GM23338 (cell line): ENCODE measurements at regions not wholly inside any gene's neighbourhood (a gene's known extent, or its start where the extent isn't known, plus 50 kb on each side); places are given as distances from the start of the nearest gene placed in this dataset.
"Not testable (repeated sequence)": the region's sequence is repeated elsewhere in the genome, so short reads cannot be mapped to it uniquely, and the experiment has no call there.

ENCODE experiments used
- ATAC-seq: fragments of 200-7000 bp; cut with Tn5 transposase; 3 replicates; pipeline ENCODE4 v1.9.1; 2020
- DNase-seq: peaks from one replicate; pipeline ENCODE4 v3.0.0-alpha.2; 2015; ENCODE audit warnings: low spot score
- H2AFZ ChIP-seq: fragments of 200-600 bp; sonication (generic); 2 replicates; pipeline ENCODE4 v1.8.0; 2016; ENCODE audit warnings: antibody characterized with exemption, mild to moderate bottlenecking, moderate library complexity
- H3F3A ChIP-seq: fragments of 200-600 bp; sonication (generic); replicated peaks from 2 replicates; pipeline ENCODE4 v1.8.0; 2017; ENCODE audit warnings: antibody characterized with exemption, mixed run types, low read depth
- H3K27ac ChIP-seq: fragments of 200-600 bp; sonication (generic); 2 replicates; pipeline ENCODE4 v1.6.1; 2016; ENCODE audit warnings: low read depth
- H3K27me3 ChIP-seq: fragments of 200-600 bp; sonication (generic); 2 replicates; pipeline ENCODE4 v1.8.0; 2016; ENCODE audit warnings: mild to moderate bottlenecking, mixed run types, moderate library complexity; ENCODE audit not compliant: insufficient read depth
- H3K36me3 ChIP-seq: fragments of 200-600 bp; sonication (generic); 2 replicates; pipeline ENCODE4 v1.8.0; 2016; ENCODE audit warnings: mild to moderate bottlenecking; ENCODE audit not compliant: insufficient read depth
- H3K4me1 ChIP-seq: fragments of 200-600 bp; sonication (generic); 2 replicates; pipeline ENCODE4 v1.8.0; 2016; ENCODE audit warnings: mild to moderate bottlenecking, moderate library complexity; ENCODE audit not compliant: insufficient read depth
- H3K4me2 ChIP-seq: fragments of 200-600 bp; sonication (generic); 2 replicates; pipeline ENCODE4 v1.7.1; 2017; ENCODE audit warnings: mixed run types
- H3K4me3 ChIP-seq: fragments of 200-600 bp; sonication (generic); 2 replicates; pipeline ENCODE4 v1.6.1; 2016; ENCODE audit warnings: mixed run types
- H3K79me2 ChIP-seq: fragments of 200-600 bp; sonication (generic); replicated peaks from 2 replicates; pipeline ENCODE4 v1.8.0; 2017; ENCODE audit warnings: mild to moderate bottlenecking; ENCODE audit not compliant: insufficient read depth
- H3K9me2 ChIP-seq: fragments of 200-600 bp; sonication (generic); 2 replicates; pipeline ENCODE4 v1.8.0; 2017; ENCODE audit not compliant: insufficient read depth
- H4K20me1 ChIP-seq: fragments of 200-600 bp; sonication (generic); replicated peaks from 2 replicates; pipeline ENCODE4 v1.8.0; 2017; ENCODE audit warnings: mild to moderate bottlenecking; ENCODE audit not compliant: insufficient read depth
- H3K27ac Mint-ChIP-seq: 2 replicates; pipeline ENCODE4 v1.8.0; 2020; ENCODE audit warnings: inconsistent platforms, mild to moderate bottlenecking, moderate library complexity, mixed read lengths
- H3K27me3 Mint-ChIP-seq: 3 replicates; pipeline ENCODE4 v1.8.0; 2022; ENCODE audit warnings: low read depth, mild to moderate bottlenecking, moderate library complexity, mixed read lengths, inconsistent platforms; ENCODE audit not compliant: insufficient read depth, poor library complexity
- H3K36me3 Mint-ChIP-seq: 3 replicates; pipeline ENCODE4 v1.8.0; 2021; ENCODE audit warnings: low read depth, mild to moderate bottlenecking, inconsistent platforms, moderate library complexity, mixed read lengths
- H3K4me1 Mint-ChIP-seq: 3 replicates; pipeline ENCODE4 v1.8.0; 2020; ENCODE audit warnings: mild to moderate bottlenecking, inconsistent platforms, mixed read lengths
- H3K4me3 Mint-ChIP-seq: 3 replicates; pipeline ENCODE4 v1.8.0; 2021; ENCODE audit warnings: moderate library complexity, mild to moderate bottlenecking, inconsistent platforms, mixed read lengths
- H3K9me3 Mint-ChIP-seq: 3 replicates; pipeline ENCODE4 v1.8.0; 2020; ENCODE audit warnings: moderate library complexity, mild to moderate bottlenecking, inconsistent platforms, mixed read lengths

DNA sequence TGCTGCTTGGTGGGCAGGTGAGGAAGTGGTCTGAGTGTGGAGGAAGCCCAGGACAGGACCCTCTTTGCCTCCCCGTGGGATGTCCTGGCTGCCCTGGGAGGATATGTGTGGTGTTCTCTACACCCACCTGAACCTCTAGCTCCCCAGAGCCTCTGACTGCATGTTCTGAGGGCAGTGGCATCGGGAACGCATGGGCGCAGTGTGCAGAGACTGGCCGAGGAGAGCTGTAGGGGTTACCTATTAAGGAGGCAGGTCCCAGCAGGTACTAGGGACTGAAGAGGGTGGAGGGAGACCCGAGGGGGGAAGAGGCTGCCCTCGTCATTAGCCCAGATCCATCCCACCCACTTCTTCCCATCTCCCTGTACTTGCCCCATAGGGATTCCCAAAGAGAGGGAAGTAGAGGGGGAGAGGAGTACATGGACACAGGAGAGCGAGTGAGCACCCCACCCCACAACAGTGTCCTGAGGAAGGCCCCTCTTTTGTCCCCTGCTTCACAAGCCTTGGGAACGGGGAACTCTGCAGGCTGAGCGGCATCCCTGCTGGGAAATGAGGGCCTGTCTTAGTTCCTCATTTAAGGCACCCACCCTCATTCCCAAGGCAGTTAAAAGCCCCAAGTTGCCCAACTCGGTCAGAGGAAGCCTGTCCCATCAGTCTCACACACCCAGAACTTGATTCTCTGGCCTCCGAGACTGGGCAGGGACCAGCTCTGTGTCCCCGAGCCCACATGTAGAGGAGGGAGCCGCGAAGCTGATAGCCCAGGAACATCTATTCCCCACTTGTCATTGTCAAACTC lies 208.5 kb upstream of the PLGLB2 start:
- not testable (repeated sequence) for H2AFZ ChIP-seq, DNase-seq, H3K36me3 Mint-ChIP-seq, H3K27ac ChIP-seq, H3K27ac Mint-ChIP-seq, H3K36me3 ChIP-seq, H3K9me3 Mint-ChIP-seq, H3K4me3 ChIP-seq, H3F3A ChIP-seq, H3K9me2 ChIP-seq, H3K79me2 ChIP-seq, H4K20me1 ChIP-seq, H3K4me1 ChIP-seq, ATAC-seq, H3K4me3 Mint-ChIP-seq, H3K4me2 ChIP-seq, H3K27me3 Mint-ChIP-seq, H3K4me1 Mint-ChIP-seq, H3K27me3 ChIP-seq

DNA sequence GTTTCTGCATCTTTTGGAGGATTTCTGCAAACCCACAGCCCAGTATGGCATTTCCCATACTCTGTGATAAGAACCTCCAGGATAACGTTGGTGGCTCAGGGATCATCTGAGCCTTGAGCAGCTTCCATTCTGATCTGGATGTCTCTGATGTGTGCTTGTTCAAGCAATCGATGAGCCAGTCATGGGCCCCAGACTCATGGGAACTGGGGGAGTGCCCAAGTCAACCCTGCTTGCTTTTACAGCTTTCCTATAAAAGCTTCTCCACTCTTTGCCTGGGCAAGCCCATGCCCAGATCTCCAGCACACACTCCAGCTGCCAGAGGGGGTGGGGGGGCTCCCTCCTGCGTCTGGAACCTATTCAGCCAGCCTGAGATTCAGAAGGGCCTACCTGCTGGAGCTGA lies 207.6 kb upstream of the PLGLB2 start:
- H3K4me3 ChIP-seq, H3K36me3 Mint-ChIP-seq: not testable (repeated sequence)

DNA sequence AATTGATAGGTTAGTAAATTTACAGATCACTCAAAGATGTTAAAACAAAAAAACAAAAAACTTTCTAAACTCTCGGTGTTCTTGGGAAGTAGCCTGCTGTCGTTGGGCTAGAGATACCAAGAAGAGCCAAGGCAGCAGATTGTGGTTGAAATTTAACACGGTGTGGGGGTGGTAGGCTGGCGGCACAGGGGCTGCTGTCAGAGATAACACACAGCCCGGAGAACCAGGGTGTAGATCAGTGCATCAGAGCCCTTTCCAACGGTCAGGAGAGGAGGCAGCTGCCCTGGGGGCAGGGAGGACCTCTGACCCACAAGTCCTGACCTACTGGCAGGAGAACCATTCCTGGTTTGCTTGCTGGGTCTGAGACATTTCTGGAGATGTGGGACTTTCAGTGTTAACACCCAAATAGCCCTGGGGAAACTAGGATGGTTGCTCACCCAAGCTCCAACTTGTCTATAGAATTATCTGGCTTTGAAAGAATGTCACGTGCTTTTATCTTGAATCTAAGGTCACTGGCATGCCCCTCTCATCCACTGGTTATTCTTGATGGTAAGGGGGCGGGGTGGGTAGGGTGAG lies 205.2 kb upstream of the PLGLB2 start:
- H3K36me3 ChIP-seq, H3K4me1 Mint-ChIP-seq, H3K4me3 ChIP-seq, H3K9me2 ChIP-seq, H4K20me1 ChIP-seq, H3K4me3 Mint-ChIP-seq, H3F3A ChIP-seq, H3K27me3 ChIP-seq, ATAC-seq, H2AFZ ChIP-seq, H3K27me3 Mint-ChIP-seq, H3K9me3 Mint-ChIP-seq, H3K79me2 ChIP-seq, H3K27ac Mint-ChIP-seq, H3K4me1 ChIP-seq, H3K4me2 ChIP-seq, H3K27ac ChIP-seq, H3K36me3 Mint-ChIP-seq, DNase-seq: not testable (repeated sequence)

More for the DNA sequence above, 207.6 kb upstream of the PLGLB2 start:
- not testable (repeated sequence) for H3K4me2 ChIP-seq, H3K27me3 Mint-ChIP-seq, H3K4me3 Mint-ChIP-seq, H3K9me3 Mint-ChIP-seq, H4K20me1 ChIP-seq, ATAC-seq, H2AFZ ChIP-seq, H3F3A ChIP-seq, H3K4me1 ChIP-seq, H3K27me3 ChIP-seq, H3K4me1 Mint-ChIP-seq, H3K9me2 ChIP-seq, H3K27ac Mint-ChIP-seq, H3K79me2 ChIP-seq, DNase-seq, H3K27ac ChIP-seq, H3K36me3 ChIP-seq

DNA sequence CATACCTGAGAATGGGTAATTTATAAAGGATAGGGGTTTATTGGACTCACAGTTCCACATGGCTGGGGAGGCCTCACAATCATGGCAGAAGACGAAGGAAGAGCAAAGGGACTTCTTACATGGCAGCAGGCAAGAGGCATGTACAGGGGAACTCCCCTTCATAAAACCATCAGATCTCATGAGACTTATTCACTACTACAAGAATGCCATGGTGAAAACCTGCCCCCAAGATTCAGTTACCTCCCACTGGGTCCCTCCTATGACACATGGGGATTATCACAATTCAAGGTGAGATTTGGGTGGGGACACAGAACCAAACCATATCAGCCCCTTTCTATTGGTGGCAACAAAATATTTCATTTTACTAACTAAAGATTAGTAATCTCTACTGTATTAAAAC lies 204.1 kb upstream of the PLGLB2 start:
- H3K4me2 ChIP-seq, H3K36me3 ChIP-seq, ATAC-seq, H3K79me2 ChIP-seq, H3F3A ChIP-seq, H3K27ac Mint-ChIP-seq, H3K9me2 ChIP-seq, H3K4me3 ChIP-seq, H3K36me3 Mint-ChIP-seq, H3K27me3 Mint-ChIP-seq, H3K27me3 ChIP-seq, H2AFZ ChIP-seq, H3K4me3 Mint-ChIP-seq, H3K4me1 ChIP-seq, H4K20me1 ChIP-seq, DNase-seq, H3K27ac ChIP-seq, H3K9me3 Mint-ChIP-seq, H3K4me1 Mint-ChIP-seq: not testable (repeated sequence)

DNA sequence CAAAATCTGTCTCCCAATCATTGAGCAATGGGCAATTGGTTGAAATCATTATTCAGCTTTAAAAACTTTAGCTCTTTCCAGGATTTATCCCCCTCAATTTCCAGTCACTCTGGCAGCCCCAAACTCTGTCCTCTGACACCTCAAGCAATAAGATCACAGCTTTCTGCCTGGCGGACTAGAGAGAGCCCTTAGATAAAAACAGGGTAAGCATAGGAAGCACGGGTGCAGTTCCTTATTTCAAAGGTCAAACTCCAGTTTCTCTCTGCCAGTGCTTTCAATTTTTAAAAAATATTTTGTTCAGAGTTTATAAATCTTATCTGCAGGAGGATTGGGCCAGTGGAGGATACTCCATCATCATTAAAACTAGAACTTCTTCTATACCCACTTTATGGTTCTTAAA lies 200.8 kb upstream of the PLGLB2 start:
- H3K9me2 ChIP-seq, H3K36me3 Mint-ChIP-seq, H3K4me3 ChIP-seq, H3K9me3 Mint-ChIP-seq, H3F3A ChIP-seq, H3K27ac Mint-ChIP-seq, H3K4me2 ChIP-seq, H3K4me3 Mint-ChIP-seq, H3K4me1 ChIP-seq, H2AFZ ChIP-seq, H3K27ac ChIP-seq, H3K4me1 Mint-ChIP-seq, H3K79me2 ChIP-seq, H4K20me1 ChIP-seq, H3K36me3 ChIP-seq, ATAC-seq, DNase-seq, H3K27me3 ChIP-seq, H3K27me3 Mint-ChIP-seq: not testable (repeated sequence)

DNA sequence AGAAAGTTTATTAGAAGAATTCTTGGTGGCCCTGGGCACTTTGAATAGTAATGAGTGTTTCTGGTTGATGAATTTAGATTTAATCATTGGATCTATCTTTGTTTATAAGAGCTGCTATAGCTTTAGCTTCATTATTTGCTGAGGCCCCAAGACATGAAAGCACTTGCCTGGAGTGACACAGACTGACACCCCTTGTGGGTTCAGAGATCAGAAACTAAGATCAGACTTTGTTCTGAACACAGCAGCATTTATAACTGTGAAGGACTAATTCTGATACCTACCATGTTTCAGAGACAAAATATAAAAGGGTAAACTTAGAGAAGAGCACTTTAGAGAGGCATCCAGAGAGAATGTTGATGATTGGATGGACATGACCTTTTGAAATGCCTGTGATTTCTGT lies 199.9 kb upstream of the PLGLB2 start:
- H2AFZ ChIP-seq, H3K4me1 ChIP-seq, H3K27ac Mint-ChIP-seq, H4K20me1 ChIP-seq, H3K4me2 ChIP-seq, DNase-seq, H3K79me2 ChIP-seq, H3K27me3 Mint-ChIP-seq, H3K36me3 Mint-ChIP-seq, H3K4me3 Mint-ChIP-seq, H3K9me2 ChIP-seq, H3K27ac ChIP-seq, H3K27me3 ChIP-seq, H3K9me3 Mint-ChIP-seq, H3K4me3 ChIP-seq, H3F3A ChIP-seq, H3K36me3 ChIP-seq, H3K4me1 Mint-ChIP-seq, ATAC-seq: not testable (repeated sequence)
